Hematopoietic multipotent progenitor cell (in vitro differentiated cells): ENCODE measurements at regions not wholly inside any gene's neighbourhood (a gene's known extent, or its start where the extent isn't known, plus 50 kb on each side); places are given as distances from the start of the nearest gene placed in this dataset.
"Not testable (repeated sequence)": the region's sequence is repeated elsewhere in the genome, so short reads cannot be mapped to it uniquely, and the experiment has no call there.

ENCODE experiments used
- DNase-seq, 3 donors: peaks; one replicate each; pipeline ENCODE4 v3.0.0-alpha.2; 2011 to 2015; ENCODE audit warnings: low read depth in 2 of 3, low spot score in 2 of 3

DNA sequence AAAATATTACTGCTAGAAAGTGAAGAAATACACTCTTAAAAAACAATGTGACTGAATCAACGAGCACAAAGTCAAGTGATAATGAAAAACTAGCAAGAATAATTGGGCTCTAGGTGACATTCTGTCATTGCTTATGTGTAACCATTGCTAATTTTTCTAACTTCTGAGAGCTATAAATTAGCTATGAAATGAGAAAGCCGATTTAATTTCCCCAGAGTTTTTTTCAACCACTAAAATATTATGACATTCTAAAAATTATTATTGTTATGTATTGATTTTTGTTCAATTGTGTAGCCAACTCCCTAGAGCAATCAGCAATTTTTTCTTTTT lies 458.6 kb upstream of the ATXN8OS start:
- DNase-seq, result no peak

DNA sequence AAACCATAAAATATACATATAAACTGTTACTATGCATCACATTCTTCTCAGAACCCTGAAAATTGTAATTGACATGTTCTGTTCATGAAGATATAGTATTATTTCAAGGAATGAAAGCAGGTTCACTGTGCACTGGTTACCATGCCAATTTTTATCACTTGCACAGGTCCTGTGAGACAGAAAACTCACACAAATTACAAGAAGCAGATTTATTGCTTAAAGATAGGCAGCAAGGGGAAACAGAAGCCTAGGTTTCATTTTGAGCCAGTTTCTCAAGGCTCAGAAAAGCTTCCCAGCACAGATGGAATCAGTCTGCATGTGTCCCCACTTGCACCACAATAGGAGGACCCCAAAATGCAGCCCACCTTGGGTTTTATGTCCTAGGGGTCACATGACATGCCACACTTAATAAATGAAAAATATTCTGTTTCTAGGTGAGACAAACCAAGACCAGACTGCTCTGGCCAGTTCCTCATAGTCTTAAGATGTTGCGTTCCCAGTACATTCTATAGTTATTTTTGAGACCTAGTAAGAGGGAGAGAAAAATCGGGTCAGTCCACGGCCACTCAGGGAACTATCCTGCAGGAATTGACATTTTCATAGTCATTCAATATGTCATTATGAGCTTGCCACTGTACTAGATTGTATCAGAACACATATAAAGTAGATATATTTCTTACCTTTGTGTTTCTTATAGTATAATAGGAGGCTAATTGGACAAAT lies 459.1 kb upstream of the ATXN8OS start:
- no peak for DNase-seq

DNA sequence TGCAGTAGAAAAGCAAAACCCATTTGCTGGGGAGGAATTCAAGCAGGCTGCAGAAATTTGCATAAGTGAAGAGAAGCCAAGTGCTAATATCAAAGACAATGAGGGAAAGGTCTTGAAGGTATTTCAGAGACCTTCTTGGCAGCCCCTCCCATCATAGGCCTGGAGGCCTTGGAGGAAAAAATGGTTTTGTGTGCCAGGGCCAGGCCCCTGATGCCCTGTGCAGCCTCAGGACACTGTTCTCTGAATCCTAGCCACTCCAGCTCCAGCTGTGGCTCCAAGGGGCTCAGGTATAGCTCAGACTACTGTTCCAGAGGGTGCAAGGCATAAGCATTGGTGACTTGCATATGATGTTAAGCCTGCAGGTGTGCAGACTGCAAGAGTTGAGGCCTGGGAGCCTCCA lies 463.2 kb upstream of the ATXN8OS start:
- DNase-seq, result no peak

DNA sequence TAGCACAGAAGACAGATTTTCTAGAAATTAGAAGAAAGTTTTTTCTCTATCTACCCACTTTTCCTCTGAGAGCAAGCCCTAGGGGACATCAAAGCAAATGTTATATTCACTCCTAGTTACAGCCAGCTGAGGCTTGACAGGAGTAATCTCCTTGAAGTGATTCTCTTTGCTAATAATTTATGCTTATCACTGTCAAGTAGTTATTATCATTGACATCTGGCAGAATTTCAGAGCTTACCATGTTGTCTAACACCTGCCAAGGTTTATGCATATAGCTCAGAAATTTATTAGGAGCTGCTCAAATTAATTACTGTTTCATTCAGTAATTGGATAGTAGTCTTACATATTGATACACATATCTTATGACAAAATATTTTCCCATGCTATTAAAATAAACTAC lies 465.9 kb upstream of the ATXN8OS start:
- DNase-seq, result no peak

DNA sequence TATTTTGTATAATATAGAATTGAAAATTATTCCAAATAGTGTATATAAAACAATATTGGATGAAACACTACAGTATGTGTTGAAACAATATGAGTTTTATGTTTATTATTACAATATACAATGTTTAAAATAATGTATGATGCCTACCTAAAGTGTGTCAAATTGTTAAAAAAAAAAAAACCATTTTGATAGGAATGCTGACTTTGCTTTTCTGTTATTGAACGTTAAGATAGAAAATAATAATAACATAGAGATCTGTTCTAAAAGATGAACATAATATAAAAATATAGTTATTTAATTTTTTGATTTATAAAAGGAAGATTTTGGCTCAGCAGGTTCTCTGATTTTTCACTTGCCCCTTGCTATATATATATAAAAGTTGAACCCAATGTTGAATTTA lies 474.6 kb upstream of the ATXN8OS start:
- DNase-seq, result no peak

DNA sequence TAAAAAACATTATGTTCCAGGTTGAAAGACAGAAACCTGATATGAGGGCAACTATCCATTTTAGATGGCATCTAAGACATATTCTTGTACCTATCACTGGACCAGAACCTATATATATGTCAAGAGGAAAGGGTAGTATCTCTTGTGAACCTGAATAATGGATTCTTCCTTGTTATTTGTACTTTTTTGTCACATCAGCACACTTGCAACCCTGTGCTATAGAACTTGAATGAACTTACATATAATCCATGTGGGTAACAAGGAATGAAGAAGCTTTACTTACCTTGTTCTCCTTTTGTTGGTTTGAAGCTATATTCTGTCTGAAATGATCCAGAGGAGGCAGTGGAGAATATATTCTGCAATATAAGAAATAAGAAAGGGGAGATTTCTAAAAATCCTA lies 483.7 kb upstream of the ATXN8OS start:
- DNase-seq, result no peak

DNA sequence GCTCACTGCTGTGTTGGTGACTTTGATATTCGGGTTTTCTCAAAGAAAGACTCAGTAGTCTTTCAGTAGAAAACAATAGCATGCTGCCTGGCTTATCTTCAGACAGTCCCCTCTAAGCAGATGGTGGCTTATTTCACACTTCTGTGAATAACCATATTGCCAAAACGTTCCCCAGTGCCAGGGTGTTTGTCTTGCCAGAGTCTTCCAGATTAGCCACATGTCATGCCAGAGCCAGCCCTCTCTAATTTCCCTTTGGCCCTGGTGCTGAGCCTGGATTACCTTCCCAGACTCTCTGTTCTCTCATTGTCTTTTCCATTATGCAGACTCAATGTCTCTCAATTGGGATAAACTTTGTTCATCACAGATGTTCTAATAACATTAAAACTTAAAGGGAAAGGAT lies 488.0 kb upstream of the ATXN8OS start:
- DNase-seq, result no peak

DNA sequence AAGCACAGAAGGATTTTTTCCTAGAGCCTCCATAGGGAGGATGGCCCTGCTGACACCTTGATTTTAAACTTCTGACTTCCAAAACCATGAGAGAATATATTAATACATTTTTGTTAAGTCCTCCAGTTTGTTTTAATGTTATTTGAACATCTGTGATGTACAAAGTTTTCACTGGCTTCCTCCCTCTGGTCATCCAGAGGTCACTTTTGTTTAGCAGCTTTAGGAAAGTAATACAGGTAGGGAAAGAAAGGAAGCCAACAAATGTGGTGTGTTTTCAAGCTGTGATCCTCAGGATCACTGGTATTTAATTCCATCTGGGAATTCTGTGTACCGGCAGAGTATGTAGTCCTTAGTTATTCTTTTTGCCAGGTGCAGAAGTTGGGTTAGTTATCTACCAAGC lies 488.8 kb upstream of the ATXN8OS start:
- DNase-seq, result no peak

DNA sequence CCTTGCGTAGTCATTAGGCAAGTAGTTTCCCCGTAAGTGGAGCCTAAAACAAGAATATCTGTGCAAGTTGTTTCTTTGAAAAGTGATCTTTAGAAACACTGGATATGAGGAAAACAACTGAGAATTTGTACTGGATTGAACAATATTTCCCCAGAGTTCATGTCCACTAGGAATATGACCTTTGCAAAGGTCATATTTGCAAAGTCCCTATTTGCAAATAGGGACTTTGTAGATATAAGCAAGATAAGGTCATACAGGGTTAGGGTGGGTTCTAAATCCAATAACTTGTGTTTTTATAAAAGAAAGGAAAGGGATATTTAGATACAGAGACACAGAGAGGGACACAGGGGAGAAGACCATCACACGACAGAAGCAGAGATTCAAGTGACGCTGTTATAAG lies 489.2 kb upstream of the ATXN8OS start:
- no peak for DNase-seq

DNA sequence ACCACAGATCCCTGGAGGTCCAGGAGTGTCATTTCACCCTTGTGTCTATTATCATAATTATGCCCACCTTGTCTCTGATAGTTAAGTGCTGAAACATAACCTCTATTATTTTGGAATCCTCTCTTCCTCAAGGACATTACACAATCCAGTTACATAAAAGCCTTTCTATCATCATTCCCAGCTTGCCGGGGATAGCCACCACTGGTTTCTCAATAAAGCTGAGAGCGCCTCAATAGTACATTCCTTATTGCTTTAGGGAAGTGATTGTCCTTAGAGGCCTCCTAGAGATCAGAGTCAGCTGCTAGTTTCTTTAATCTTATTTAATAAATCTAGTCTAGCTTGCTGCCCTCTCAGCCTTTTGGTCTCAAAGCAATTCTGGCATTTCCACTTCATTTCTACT lies 490.0 kb upstream of the ATXN8OS start:
- no peak for DNase-seq

DNA sequence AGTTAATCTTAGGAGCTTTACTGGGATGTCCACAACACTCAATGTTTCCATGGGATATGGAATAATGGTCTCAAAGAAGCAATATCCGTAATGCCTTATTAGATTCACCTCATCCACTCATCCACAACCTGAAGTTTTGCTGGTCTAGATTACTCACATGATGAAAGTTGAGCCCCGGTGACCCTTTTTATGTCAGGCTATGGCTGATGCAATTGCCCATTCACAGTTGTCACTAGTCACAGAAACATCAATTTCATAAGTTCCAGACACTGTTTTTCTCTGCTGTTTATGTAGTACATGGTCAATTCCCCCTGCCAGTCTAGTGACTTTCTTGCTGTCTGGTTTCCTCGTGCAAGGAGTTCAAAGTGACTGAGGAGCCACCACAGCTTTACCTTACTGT lies 491.2 kb upstream of the ATXN8OS start:
- DNase-seq, result no peak

DNA sequence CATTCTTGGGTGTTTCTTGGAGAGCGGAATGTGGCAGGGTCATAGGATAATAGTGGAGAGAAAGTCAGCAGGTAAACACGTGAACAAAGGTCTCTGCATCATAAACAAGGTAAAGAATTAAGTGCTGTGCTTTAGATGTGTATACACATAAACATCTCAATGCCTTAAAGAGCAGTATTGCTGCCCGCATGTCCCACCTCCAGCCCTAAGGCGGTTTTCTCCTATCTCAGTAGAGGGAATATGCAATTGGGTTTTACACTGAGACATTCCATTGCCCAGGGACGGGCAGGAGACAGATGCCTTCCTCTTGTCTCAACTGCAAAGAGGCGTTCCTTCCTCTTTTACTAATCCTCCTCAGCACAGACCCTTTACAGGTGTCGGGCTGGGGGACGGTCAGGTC lies 492.6 kb upstream of the ATXN8OS start:
- DNase-seq, result not testable (repeated sequence)

DNA sequence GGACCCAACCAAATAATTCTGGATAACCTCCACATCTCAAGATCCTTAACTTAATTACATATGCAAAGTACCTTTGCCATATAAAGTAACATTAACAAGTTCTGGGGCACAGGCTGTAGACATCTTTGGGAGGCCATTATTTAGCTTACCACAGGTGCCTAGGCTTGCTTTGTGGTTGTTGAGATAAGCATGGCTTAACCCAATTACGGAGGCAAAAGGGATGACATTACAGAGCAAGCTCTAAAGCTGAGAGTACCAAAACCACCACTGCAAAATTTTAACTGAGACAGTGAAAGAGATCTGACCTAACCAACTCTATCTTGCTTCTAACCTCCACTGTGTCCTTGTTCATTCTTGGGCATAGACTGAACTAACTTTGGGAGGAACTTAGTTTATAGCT lies 502.9 kb upstream of the ATXN8OS start:
- no peak for DNase-seq

DNA sequence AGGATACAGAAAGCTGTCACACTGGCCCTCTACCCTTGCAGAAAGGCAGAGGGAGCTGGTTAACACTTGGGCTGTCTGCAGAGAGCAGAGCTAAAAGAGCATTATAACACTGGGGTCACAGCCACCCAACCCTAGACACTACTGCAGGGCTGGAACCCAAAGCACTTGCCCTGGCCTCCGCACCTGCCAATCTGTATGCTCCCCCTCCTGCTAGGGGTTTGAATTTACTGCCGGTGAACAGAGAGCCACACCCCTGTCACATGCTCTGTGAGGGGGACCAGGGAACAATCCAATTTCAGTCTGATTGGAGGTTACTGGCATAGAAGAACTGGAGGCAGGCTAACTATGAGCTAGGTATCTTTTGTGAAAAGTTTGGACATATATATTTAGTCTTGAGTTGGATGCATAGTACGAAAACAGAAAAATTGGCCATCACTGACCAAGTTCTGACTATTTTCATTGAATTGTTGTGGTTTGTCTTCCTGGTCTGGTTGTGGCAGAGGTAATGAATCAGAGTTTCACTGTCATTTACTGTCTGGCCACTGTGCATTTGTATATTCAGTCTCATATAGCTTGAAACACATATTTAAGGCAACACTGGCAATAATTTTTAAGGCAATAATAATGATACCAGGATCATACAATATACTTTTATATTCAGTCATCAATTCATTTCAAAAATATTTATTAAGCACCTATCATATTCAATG lies 504.3 kb upstream of the ATXN8OS start:
- no peak for DNase-seq

DNA sequence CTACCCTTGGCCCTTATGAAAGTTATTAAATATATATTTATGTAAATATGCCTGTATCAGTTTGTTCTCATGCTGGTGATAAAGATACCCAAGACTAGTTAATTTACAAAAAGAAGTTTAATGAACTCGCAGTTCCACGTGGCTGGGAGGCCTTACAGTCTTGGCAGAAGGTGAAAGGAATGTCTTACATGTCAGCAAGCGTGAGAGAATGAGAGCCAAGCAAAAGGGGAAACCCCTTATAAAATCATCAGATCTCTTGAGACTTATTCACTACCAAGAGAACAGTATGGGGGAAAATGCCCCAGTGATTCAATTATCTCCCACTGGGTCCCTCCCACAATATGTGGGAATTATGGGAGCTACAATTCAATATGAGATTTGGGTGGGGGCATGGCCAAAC lies 506.0 kb upstream of the ATXN8OS start:
- DNase-seq, result no peak

DNA sequence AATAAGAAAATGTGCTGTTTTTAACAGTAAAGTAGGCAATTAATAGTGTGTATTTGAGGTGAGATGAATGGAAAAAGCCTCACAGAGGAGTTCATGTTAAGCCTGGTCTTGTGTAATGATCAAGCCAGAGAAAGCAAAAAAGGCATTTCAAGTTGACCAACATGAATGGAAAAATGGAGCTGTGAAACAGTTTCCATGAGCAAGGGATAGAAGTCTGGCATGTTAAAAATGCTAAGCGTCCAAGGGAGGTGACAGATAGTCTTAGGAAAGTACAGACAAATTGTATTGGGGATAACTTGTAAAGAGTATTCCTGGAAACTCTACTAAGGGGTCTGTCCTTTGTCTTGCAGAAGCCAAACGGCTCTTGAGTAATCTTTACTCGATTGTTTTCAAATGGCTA lies 506.8 kb upstream of the ATXN8OS start:
- no peak for DNase-seq

DNA sequence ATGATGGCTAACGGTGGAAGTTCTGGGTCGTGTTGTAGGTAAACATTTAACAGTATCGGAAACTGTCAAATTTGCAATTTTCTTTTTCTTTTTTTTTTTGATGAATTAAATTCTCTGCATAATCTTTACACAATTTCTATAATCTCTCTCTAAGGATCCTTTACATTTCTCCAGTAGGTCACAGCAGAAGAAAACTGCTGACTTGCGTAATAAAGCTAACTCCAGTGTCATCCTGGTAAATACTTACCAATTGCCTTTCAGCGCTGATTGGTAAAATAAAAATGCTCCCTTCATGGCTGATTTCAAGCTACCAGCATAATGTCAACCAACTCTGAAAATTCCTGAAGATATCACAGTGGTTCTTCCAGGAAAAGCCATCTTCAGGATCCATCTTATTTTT lies 510.5 kb upstream of the ATXN8OS start:
- no peak for DNase-seq

DNA sequence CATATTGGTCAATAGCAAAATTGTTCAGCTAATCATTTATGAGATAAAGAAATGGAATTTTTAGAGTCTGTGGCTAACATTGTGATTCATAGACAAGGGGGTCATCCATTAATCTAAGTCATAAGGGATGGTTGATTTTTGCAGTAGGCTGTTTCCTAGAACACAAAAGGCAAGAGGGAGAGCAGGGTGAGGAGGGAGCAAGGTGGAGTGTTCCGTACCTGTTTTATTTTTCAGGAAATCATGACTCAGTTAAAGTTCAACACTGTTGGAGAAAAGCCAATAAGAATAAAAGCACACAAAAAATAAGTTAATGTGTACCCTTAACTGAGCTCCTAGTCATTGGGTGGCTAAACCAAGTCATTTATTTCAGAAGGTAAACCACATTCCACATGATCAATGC lies 512.4 kb upstream of the ATXN8OS start:
- DNase-seq, result no peak

DNA sequence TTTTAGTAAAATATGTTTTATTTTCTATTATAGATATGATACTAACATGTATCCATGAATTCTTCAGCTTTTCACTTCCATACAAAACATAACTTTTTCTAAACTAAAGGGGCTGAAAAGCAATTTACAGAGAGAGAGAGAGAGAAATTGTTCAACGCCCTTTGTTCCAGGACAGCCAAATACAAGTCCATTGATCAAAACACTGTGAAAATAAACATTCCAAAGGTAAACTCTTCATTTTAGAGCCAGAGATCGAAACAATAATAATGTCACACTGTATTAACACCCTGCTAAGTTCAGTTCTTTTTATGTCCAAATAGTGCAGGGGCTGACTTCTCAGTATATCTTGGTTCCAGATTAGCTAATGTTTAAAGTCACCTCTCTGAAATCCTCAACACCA lies 516.2 kb upstream of the ATXN8OS start:
- DNase-seq, result no peak

DNA sequence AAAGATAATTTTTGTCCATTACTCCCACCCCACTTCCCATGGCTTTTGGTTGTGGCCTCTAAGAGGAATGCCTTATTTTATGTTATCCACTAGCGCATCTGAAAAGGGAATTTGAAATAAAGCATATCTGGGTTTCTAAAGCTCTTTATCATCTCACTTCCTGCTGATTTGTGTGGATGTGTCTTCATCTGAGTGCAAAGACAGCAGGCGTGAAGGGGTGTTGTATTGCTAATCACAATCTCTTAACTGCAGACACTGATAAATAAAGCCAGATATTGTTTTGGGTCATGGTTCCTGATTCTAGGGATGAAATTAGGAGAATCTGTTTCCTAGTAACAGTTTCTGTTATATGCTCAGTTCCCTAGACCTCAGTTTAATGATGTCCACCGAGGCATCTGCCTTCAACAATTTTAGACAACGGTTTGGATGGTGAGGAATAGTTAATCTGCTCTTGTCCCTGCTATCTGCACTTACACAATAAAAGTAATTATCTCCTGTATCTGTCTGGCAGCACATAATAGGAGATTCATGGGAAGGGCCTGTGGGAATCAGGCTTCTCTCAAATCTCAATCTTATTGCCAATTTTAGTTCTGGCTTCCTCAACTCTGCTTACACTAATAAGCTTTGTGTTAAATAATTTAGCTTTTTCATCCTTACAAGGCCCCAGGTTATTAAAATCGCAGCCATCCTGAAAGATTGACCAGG lies 517.9 kb upstream of the ATXN8OS start:
- no peak for DNase-seq

DNA sequence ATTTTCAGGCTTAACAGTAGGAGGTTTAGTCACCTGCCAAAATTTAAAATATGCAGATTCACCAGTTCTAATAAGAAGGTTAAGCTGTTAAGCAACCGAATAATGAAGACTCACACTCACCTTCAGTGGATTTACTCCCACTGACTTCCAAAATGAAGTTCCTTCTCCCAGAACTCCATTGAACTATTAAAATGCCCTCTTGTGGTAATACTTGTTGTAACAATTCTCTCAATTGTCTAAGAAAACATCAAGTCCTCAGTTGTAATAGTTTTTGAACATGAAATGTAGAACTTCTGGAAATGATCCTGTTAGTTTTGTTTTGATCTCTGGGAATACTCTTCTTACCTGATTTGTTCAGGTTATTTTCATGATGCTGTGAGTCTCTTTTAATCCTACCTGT lies 522.0 kb upstream of the ATXN8OS start:
- DNase-seq, result no peak

DNA sequence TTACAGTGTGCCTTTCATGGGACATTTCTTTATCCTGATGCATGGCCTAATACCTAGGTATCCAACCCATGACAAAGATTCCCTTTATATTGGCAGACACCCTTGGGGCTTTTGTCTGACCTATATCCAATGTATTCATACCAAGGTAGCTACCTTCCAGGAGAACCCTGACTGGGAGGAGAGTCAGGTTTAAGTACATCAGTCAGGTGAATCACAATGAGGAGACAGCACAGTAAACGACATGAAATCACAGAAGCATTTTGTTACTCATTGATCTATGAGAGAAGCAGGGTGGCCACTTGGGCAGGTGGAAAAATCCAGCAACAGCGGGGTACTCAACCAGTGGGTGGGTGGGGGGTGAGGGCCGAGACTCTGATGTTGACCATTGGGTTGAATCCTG lies 527.4 kb upstream of the ATXN8OS start:
- no peak for DNase-seq
